Putamen (tissue), 1 donor: ENCODE measurements at regions not wholly inside any gene's neighbourhood (a gene's known extent, or its start where the extent isn't known, plus 50 kb on each side); places are given as distances from the start of the nearest gene placed in this dataset.
"Not testable (repeated sequence)": the region's sequence is repeated elsewhere in the genome, so short reads cannot be mapped to it uniquely, and the experiment has no call there.

Source experiments
- DNase-seq: peaks from one replicate; pipeline ENCODE4 v3.0.0-alpha.2; 2016; ENCODE audit warnings: low spot score

DNA sequence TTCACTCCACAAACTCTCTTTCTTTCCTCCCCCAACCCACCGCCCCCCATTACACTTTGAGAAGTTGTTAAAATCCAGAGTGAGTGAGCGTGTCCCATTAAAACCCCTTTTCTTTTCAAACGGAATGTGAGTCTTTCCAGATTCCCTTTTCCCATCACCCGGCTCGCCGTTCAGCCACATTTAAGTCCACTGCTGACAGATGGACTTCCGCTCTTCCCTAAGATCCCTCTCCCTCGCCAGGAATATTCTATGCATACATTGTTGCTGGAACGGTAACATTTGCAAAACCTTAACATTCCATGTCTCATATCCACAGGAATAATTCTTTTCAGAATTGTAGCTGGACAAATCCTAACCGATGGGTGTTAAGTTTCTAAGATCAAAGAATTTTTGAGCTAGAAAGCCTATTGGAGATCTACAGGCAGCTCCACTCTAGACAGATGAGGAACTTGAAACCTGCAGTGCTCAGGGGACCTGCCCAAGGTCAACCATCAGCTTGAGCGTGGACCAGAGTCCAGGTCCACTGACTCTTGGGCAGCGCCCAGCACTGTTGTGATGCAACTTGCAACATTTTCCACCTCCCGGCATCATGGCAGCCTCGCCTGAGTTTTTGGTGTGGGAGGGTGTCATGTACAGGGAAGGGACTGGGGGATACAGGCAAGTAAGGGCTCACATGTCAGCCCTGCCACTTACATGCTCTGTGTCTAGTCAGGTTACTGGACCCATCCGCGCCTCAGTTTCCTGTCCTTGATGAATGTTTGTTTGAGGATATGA lies 500.1 kb downstream of the CCDC171 start:
- no peak for DNase-seq

- DNase-seq, result no peak
Observed at GRCh38 chr9:16057541-16057940, 504.7 kb downstream of the CCDC171 start.

- no peak for DNase-seq
Observed at GRCh38 chr9:16058131-16058549, 505.3 kb downstream of the CCDC171 start.

DNA sequence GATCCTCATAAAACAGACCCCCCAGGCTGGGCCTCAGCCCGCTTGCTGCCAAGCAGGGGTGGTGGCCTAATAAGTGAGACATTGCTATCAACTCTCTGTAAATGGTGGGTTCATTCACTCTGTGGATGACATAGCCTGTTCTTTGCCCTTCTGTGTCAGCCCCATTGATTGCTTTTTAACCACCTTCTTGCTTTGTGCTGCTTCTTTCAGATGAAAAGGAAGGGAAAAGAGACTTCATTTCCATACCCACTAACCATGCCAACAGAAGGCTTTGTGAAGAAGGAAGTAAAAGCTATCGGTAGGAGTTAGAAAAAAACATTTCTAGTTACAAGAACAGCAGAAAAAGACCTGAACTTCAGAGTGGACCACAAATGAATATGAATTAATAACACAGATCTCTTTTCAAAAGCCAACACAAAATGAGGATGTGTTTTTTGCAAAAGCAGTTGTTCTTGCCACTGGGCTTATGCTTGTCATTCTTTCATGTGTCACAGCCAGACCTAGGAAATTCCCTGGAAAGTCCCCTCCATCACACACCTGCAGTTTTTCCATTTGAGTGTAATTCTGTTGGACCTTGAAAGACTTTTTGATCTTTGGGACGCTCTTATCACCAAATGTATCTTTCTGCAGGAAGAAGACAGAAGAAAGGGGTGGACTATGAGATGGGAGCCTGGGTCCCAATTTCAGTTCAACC lies 507.7 kb downstream of the CCDC171 start:
- DNase-seq, result no peak

GRCh38 chr9:16062542-16063240 lies 509.8 kb downstream of the CCDC171 start:
- no peak for DNase-seq

DNA sequence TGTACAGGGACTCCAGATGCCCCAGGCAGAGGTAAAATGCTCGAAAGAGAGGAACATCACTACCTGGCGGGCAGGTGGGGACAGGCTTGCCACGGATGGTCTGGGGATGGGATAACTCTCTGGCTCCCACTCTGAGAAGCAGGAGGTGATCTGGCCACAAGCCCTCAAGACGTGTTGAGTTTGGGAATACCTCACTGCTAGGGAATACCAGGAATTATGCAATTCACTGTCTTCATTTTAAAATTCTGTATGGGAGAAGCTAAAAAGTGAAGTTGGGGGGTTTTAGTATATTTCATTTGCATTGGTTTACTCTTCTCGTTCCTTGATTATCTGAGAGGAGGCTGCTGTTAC lies 510.4 kb downstream of the CCDC171 start:
- no peak for DNase-seq

DNA sequence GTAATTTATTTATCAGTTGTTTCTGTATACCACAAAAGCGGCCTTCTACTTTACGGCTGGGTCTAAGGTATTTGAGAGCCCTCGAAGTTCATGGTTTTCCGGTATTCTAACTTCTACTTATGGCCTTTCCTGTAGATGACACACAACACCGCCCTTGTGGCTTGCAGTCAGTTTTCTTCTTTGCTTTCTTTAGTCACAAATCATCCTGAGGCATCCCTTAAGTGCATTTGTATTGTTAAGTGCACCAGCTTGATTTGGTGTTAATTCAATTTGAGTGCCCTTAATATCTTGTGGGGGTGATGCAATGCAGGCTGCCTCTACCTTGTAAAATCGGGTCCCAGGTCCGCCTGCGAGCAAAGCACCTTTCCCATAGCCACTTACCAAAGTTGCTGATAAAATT lies 511.9 kb downstream of the CCDC171 start:
- no peak for DNase-seq

- DNase-seq, result not testable (repeated sequence)
Observed at GRCh38 chr9:16066201-16066600, 513.4 kb downstream of the CCDC171 start.

GRCh38 chr9:16068476-16068875 lies 515.6 kb downstream of the CCDC171 start:
- DNase-seq, result no peak

DNA sequence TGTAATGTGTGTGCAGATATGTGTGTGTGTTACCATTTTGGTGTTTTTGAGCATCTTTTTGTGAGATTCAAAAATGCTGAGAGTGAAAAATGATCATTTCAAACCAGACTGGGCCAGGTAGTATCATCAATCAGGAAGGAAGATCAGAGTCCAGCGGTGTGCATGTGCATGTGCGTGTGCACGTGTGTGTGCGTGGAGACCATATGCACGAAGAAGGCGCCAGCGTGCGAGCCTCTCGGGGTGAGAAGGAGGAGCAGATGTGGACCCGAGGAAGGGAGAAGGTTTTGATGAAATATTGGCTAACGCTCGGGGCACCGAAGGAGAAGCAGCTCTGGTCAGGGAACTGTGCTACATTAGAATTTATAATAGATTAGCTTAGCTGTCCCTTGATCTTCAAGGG lies 516.4 kb downstream of the CCDC171 start:
- no peak for DNase-seq

- no peak for DNase-seq
Observed at GRCh38 chr9:16069671-16070454, 517.0 kb downstream of the CCDC171 start.

GRCh38 chr9:16070455-16071145 lies 517.8 kb downstream of the CCDC171 start:
- DNase-seq, result no peak

GRCh38 chr9:16071400-16071799 lies 518.6 kb downstream of the CCDC171 start:
- DNase-seq, result no peak

DNA sequence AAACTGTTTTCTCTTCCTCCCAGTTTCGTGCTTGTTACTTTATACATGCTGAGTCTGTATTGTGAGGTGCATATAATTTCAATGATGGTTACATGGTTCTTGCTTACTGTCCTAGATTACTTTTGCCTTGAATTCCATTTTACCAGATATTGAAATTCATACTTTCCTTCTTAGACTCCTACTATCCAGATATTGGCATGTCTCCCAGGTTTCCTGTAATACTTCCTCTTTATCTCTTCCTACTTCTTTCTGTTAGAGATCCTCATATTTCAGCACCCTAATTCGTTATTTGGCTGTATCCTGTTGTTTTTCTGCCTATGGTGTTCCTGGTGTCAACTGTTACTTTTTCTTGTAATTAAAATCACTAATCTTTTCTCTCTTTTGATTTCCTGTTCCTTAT lies 522.1 kb downstream of the CCDC171 start:
- no peak for DNase-seq

GRCh38 chr9:16075696-16076095 lies 522.9 kb downstream of the CCDC171 start:
- DNase-seq, result no peak

- DNase-seq, result no peak
Observed at GRCh38 chr9:16076511-16076910, 523.7 kb downstream of the CCDC171 start.

GRCh38 chr9:16082796-16083195 lies 530.0 kb downstream of the CCDC171 start:
- DNase-seq, result no peak

DNA sequence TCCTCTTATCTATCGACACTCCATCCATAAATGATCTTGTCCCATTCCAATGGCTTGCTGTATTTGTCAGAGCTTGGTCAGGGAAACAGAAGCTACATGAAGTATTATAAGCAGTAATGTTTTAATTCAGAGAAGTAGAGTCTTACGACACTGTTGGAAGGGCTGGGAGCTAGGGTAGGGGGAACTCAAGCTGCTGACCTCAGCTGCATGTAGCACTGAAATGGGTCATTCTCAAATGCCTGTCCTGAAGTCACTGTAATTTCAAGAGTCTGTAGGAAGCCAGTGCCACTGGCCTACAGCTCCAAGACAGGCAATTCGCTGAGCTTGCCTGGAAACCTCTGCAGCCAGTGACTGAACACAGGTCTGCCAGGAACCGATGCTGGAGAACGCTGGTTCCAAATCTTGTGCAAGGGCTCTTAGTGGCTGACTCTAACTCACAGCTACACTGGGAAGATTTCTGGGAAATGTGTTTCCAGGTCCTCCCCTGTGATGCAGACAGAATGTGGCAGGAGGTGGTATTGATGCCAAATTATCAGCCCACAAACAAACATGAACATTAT lies 532.4 kb downstream of the CCDC171 start:
- no peak for DNase-seq

DNA sequence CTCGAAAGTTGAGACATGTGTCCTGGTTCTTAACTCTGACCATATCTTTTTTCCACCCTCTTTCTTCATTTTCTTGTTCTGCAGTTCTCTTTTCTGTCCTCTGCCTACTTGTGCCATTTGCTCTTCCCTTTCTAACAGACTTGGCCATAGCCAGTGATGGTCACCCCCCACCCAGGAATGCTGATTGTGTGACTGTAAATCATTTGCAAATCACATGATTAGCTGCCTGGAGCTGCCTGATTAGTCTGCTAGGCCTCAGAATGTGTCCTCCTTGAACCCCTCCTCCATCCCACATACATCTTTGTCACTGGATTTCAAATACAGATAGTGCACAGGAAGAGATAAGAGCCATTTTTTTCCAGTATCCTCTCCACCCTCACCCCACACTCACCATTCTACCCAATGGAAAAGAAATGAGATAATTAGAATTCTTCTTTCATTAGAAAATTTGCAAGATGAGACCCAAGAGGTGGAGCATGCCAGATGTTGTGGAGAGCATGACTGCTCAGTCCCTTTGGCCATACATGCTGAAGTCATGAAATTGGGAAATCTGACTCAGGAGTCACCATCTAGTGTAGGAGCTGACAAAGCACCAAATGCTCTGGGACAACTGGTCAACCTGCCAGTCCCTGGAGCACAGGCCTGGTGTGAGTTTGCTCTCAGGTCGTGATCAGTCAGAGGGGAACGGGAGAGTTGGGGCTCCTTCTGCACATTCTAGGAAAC lies 538.2 kb downstream of the CCDC171 start:
- no peak for DNase-seq
